Liver (tissue), 8 donors: ENCODE measurements at regions not wholly inside any gene's neighbourhood (a gene's known extent, or its start where the extent isn't known, plus 50 kb on each side); places are given as distances from the start of the nearest gene placed in this dataset.

Source experiments
- DNase-seq: peaks from one replicate; pipeline ENCODE4 v3.0.0-alpha.2; 2017; ENCODE audit warnings: low spot score
- H3K27ac ChIP-seq, 2 donors: one replicate each; pipeline ENCODE4 v1.7.0; 2013; ENCODE audit warnings: inconsistent platforms in 2 of 2, low read length in 2 of 2, control low read depth in 1 of 2, low read depth in 1 of 2, mild to moderate bottlenecking in 1 of 2
- H3K27me3 ChIP-seq, 4 donors: one replicate each; pipeline versions ENCODE4 v1.6.1 to v1.7.0; 2013; ENCODE audit warnings: low read length in 3 of 4, inconsistent platforms in 1 of 4, mild to moderate bottlenecking in 1 of 4, moderate library complexity in 1 of 4; ENCODE audit not compliant: control insufficient read depth in 4 of 4, insufficient read depth in 4 of 4
- H3K36me3 ChIP-seq, 4 donors: one replicate each; pipeline versions ENCODE4 v1.6.1 to v1.7.0; 2013; ENCODE audit warnings: low read length in 3 of 4, mild to moderate bottlenecking in 3 of 4, low read depth in 1 of 4, moderate library complexity in 1 of 4; ENCODE audit not compliant: control insufficient read depth in 4 of 4, insufficient read depth in 3 of 4
- H3K4me1 ChIP-seq, 4 donors: one replicate each; pipeline versions ENCODE4 v1.6.1 to v1.7.0; 2013; ENCODE audit warnings: low read length in 3 of 4, mild to moderate bottlenecking in 3 of 4, moderate library complexity in 1 of 4; ENCODE audit not compliant: control insufficient read depth in 4 of 4, insufficient read depth in 4 of 4
- H3K4me3 ChIP-seq, 3 donors: one replicate each; pipeline versions ENCODE4 v1.6.1 to v1.7.0; 2013; ENCODE audit warnings: low read length in 3 of 3, control low read depth in 1 of 3, low read depth in 1 of 3, mild to moderate bottlenecking in 1 of 3
- H3K9ac ChIP-seq, 2 donors: one replicate each; pipeline ENCODE4 v1.7.0; 2013; ENCODE audit warnings: low read length in 2 of 2, mild to moderate bottlenecking in 2 of 2, moderate library complexity in 2 of 2, control low read depth in 1 of 2, low read depth in 1 of 2
- H3K9me3 ChIP-seq, 4 donors: one replicate each; pipeline versions ENCODE4 v1.6.1 to v1.7.0; 2013; ENCODE audit warnings: low read length in 3 of 4; ENCODE audit not compliant: control insufficient read depth in 4 of 4
- EGR1 ChIP-seq, 2 donors: IDR thresholded peaks; 2 replicates each; pipeline ENCODE4 v1.6.1; 2016 to 2018; ENCODE audit warnings: antibody characterized with exemption in 2 of 2, low read depth in 2 of 2
- FOXA1 ChIP-seq: IDR thresholded peaks from 2 replicates; pipeline ENCODE4 v1.6.1; 2016; ENCODE audit warnings: antibody characterized with exemption
- HNF4A ChIP-seq, 2 donors: conservative IDR thresholded peaks; 2 replicates each; pipeline ENCODE4 v1.6.1; 2016; ENCODE audit warnings: antibody characterized with exemption in 2 of 2, mild to moderate bottlenecking in 2 of 2
- HNF4G ChIP-seq: IDR thresholded peaks from 2 replicates; pipeline ENCODE4 v1.6.1; 2016; ENCODE audit warnings: antibody characterized with exemption
- JUND ChIP-seq, 2 donors: IDR thresholded peaks; 2 replicates each; pipeline ENCODE4 v1.6.1; 2016; ENCODE audit warnings: antibody characterized with exemption in 2 of 2
- NR2F2 ChIP-seq: IDR thresholded peaks from 2 replicates; pipeline ENCODE4 v1.6.1; 2016; ENCODE audit warnings: antibody characterized with exemption
- RAD21 ChIP-seq, 2 donors: IDR thresholded peaks; 2 replicates each; pipeline ENCODE4 v1.6.1; 2016; ENCODE audit warnings: antibody characterized with exemption in 2 of 2, mild to moderate bottlenecking in 2 of 2
- RXRA ChIP-seq, 2 donors: IDR thresholded peaks; 2 replicates each; pipeline ENCODE4 v1.6.1; 2017 to 2018; ENCODE audit warnings: antibody characterized with exemption in 2 of 2, mild to moderate bottlenecking in 1 of 2
- SP1 ChIP-seq: IDR thresholded peaks from 2 replicates; pipeline ENCODE4 v1.6.1; 2018; ENCODE audit warnings: antibody characterized with exemption, mild to moderate bottlenecking
- TAF1 ChIP-seq: conservative IDR thresholded peaks from 2 replicates; pipeline ENCODE4 v1.6.1; 2016; ENCODE audit warnings: antibody characterized with exemption, mild to moderate bottlenecking
- YY1 ChIP-seq: IDR thresholded peaks from 2 replicates; pipeline ENCODE4 v1.6.1; 2016; ENCODE audit warnings: antibody characterized with exemption, mild to moderate bottlenecking
- WGBS: extraction: QIAGEN DNeasy Blood & Tissue Kit; methylation state at CpG from one replicate; pipeline ENCODE4 v1.1.7; 2013; 5-methylcytosine and 5-hydroxymethylcytosine counted together
- TF ChIP-seq, protein P1 (sequence below): fragments of 150-350 bp; IDR thresholded peaks from 2 replicates; pipeline ENCODE4 v1.5.1; 2017; ENCODE audit warnings: improper control_type of control experiment, low read depth, low read length; ENCODE audit not compliant: missing input control
- TF ChIP-seq, protein P2 (sequence below): IDR thresholded peaks from 2 replicates; pipeline ENCODE4 v1.6.1; 2016; ENCODE audit warnings: antibody characterized with exemption
- TF ChIP-seq, protein P3 (sequence below): IDR thresholded peaks from 2 replicates; pipeline ENCODE4 v1.6.1; 2016; ENCODE audit warnings: antibody characterized with exemption
- donor health status: healthy.
- donor health status: healthy.
- donor health status: healthy.
- donor health status: healthy.
- donor health status: healthy.

DNA sequence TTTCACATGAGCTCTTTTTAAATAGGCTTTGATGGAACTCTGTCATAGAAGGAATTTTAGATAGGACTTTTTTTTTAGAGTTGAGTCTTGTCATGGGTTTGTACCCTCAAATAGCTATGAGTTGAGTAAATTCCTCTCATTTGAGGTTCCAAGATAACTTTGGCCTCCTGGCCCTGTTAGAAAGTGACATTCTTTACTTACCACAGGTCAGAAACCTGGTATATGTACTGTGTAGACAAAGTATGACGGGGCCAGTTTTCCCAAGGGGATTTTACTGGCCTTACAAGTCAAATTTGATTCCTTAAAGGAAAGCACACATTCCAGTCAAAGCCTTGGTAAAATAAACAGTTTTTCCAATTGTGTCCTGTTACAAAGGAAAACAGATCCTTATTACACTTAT lies 729.3 kb upstream of the LUZP2 start:
- Histone ChIP-seq H3K4me3 (no peak overlapping the region), H3K27ac (no peak overlapping the region), H3K27me3 (no peaks in the 10 kb centered on the region), H3K9me3 (no peaks in the 10 kb centered on the region), H3K9ac (no peak overlapping the region), H3K4me1 (no peaks in the 10 kb centered on the region), H3K36me3 (no peaks in the 10 kb centered on the region)
- DNase-seq: no peak
- TF ChIP-seq NR2F2: no peak
- no peak for TF ChIP-seq FOXA1
- TF ChIP-seq, protein P1, sequence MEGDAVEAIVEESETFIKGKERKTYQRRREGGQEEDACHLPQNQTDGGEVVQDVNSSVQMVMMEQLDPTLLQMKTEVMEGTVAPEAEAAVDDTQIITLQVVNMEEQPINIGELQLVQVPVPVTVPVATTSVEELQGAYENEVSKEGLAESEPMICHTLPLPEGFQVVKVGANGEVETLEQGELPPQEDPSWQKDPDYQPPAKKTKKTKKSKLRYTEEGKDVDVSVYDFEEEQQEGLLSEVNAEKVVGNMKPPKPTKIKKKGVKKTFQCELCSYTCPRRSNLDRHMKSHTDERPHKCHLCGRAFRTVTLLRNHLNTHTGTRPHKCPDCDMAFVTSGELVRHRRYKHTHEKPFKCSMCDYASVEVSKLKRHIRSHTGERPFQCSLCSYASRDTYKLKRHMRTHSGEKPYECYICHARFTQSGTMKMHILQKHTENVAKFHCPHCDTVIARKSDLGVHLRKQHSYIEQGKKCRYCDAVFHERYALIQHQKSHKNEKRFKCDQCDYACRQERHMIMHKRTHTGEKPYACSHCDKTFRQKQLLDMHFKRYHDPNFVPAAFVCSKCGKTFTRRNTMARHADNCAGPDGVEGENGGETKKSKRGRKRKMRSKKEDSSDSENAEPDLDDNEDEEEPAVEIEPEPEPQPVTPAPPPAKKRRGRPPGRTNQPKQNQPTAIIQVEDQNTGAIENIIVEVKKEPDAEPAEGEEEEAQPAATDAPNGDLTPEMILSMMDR: no peak
- no peak for TF ChIP-seq HNF4A (conservative IDR thresholded peaks at IDR 0.05)
- TF ChIP-seq SP1: no peak
- TF ChIP-seq JUND (IDR thresholded peaks at IDR 0.05): no peak
- TF ChIP-seq, protein P2, sequence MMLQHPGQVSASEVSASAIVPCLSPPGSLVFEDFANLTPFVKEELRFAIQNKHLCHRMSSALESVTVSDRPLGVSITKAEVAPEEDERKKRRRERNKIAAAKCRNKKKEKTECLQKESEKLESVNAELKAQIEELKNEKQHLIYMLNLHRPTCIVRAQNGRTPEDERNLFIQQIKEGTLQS: no peak
- no peak for TF ChIP-seq RAD21 (IDR thresholded peaks at IDR 0.05)
- no peak for TF ChIP-seq EGR1 (IDR thresholded peaks at IDR 0.05; ENCODE audit: low read depth in 2 of 2)
- TF ChIP-seq RXRA (IDR thresholded peaks at IDR 0.05): no peak
- TF ChIP-seq, protein P3, sequence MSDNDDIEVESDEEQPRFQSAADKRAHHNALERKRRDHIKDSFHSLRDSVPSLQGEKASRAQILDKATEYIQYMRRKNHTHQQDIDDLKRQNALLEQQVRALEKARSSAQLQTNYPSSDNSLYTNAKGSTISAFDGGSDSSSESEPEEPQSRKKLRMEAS: no peak
- WGBS: 77% methylated on average over 1 of the region's 1 CpG

DNA sequence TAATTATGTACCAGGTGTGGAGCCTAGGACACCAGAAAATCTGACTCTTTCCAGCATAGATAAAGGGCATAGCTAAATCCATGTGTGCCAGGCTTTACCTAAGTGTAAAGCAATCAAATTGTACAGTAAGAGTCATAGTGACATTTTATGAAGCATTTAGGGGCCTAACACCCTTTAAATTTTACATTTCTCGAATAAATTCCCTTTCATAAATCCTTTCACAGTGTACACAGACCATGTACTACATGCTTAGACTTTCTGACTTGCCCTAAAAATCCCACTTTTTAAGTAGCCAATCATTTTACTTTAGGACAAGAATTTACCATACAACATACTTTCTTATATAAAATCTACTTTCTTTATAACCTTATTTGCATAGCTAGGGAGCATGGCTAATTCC lies 727.6 kb upstream of the LUZP2 start:
- 77% methylated on average over 1 of the region's 1 CpG for WGBS
- no peak for TF ChIP-seq FOXA1
- TF ChIP-seq, protein P3: no peak
- TF ChIP-seq RAD21 (IDR thresholded peaks at IDR 0.05): no peak
- TF ChIP-seq HNF4A (conservative IDR thresholded peaks at IDR 0.05): no peak
- TF ChIP-seq HNF4G: no peak
- no peak for TF ChIP-seq JUND (IDR thresholded peaks at IDR 0.05)
- no peak for TF ChIP-seq EGR1 (IDR thresholded peaks at IDR 0.05; ENCODE audit: low read depth in 2 of 2)
- no peak for TF ChIP-seq TAF1
- TF ChIP-seq, protein P2: no peak
- no peaks in the 10 kb centered on the region for H3K4me1 ChIP-seq

DNA sequence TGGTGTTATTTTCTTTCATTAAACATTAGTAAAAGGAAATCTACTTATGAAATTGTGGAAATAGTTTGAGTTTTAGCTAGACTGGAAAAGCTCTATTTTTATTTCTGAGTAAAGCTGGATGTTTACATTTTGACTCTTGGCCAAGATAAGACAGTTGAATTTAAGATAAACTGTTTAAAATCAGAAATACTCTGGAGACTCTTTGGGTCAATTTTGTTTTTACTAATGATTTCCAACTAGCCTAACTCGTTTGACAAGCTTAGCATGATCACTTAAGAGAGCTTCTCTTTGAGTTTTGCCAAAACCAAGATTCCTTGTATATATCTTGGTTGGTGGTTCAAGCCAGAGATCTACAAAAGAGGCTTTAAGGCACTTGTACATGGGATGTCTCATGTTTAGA lies 724.8 kb upstream of the LUZP2 start:
- H3K4me1 ChIP-seq: no peaks in the 10 kb centered on the region
- TF ChIP-seq YY1 (no peak), RXRA (IDR thresholded peaks at IDR 0.05) (no peak), RAD21 (IDR thresholded peaks at IDR 0.05) (no peak), FOXA1 (no peak)
- WGBS: 19% methylated on average over 1 of the region's 1 CpG
- no peaks in the 10 kb centered on the region for H3K36me3 ChIP-seq
- no peaks in the 10 kb centered on the region for H3K9me3 ChIP-seq
- H3K27ac ChIP-seq: no peak overlapping the region
- H3K27me3 ChIP-seq: no peaks in the 10 kb centered on the region
- H3K4me3 ChIP-seq: no peak overlapping the region
- no peak overlapping the region for H3K9ac ChIP-seq
- DNase-seq: no peak

More for the DNA sequence above, 727.6 kb upstream of the LUZP2 start:
- H3K4me3 ChIP-seq: no peak overlapping the region
- no peaks in the 10 kb centered on the region for H3K9me3 ChIP-seq
- DNase-seq: no peak
- H3K9ac ChIP-seq: no peak overlapping the region
- H3K27ac ChIP-seq: no peak overlapping the region
- H3K27me3 ChIP-seq: no peaks in the 10 kb centered on the region
- H3K36me3 ChIP-seq: no peaks in the 10 kb centered on the region
